D721Med (cell line): ENCODE measurements at regions not wholly inside any gene's neighbourhood (a gene's known extent, or its start where the extent isn't known, plus 50 kb on each side); places are given as distances from the start of the nearest gene placed in this dataset.
"Not testable (repeated sequence)": the region's sequence is repeated elsewhere in the genome, so short reads cannot be mapped to it uniquely, and the experiment has no call there.

Experiments
- DNase-seq: peaks from one replicate; pipeline ENCODE4 v3.0.0; 2011; ENCODE audit warnings: low spot score; ENCODE audit not compliant: insufficient read length
- FAIRE-seq: peaks from 2 replicates; lab custom pipeline; 2011; peaks lifted over from hg19 to GRCh38; lab: Jason Lieb, UNC
- CTCF ChIP-seq: IDR thresholded peaks from 2 replicates; pipeline ENCODE4 v1.5.1; 2012; ENCODE audit warnings: mild to moderate bottlenecking, control low read depth; ENCODE audit not compliant: insufficient read depth; ENCODE audit errors: missing control alignments

DNA sequence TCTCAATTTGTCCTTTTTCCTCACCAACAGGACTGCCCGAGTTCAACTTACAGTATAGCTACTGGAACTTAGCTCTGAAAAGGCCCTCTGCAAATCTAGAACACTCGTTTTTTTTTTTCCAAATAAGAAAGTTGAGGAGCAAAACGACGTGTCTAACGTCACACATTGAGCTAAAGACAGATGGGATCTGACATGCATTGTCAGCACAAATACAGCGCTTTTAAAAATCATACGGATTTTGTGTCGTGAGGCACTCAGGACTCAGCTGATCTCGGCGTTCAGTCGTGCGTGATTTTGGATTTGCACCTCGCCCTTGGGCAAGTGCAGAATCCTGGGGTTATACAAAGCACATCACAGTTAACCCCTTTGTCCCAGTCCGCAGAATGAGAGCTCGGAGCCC is 94.7 kb upstream of the ZNF322 start:
- FAIRE-seq = no peak
- no peak for DNase-seq
- TF ChIP-seq CTCF = no peak

- not testable (repeated sequence) for DNase-seq, FAIRE-seq
Measured at GRCh38 chr6:26754801-26755200, 95.3 kb upstream of the ZNF322 start.

- DNase-seq, FAIRE-seq: not testable (repeated sequence)
Measured at GRCh38 chr6:26756067-26756805, 96.7 kb upstream of the ZNF322 start.

GRCh38 chr6:26766203-26766902 is 106.8 kb upstream of the ZNF322 start:
- not testable (repeated sequence) for FAIRE-seq, DNase-seq

GRCh38 chr6:26770941-26771666 is 111.6 kb upstream of the ZNF322 start:
- DNase-seq, FAIRE-seq: not testable (repeated sequence)

DNA sequence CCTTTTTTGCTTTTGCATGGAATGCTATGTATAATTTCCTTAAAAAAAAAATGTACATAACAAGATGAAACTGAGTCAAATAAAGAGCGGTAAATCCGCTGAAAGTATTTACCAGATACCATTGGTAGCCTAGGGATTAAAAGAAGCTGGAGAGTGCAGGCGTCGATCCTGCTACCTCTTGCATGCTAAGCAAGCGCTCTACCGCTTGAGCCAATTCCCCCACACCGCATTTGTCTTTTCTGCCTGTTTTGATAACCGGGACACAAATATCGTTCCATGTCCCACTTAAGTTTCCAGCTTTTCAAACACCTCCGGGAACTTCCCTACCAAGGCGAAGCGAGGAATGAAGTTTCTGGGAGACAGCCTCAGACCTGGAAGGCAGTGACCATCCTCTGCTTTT is 113.9 kb upstream of the ZNF322 start:
- DNase-seq, FAIRE-seq: not testable (repeated sequence)

DNA sequence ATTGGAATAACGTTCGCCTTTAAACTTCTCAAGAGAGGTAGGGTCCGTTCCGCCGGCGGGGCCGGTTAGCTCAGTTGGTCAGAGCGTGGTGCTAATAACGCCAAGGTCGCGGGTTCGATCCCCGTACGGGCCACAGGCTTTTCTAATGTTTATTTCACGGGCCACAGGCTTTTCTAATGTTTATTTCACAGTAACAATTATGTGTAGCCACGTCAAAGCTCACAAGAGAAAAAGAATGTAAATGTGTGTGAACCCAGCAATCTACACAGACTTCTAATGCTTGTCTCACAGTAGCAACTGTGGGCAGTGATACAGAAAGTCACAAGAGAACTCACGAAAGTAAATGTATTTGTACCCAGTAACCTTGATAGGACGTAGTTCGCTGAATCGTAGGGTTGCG is 121.0 kb upstream of the ZNF322 start:
- not testable (repeated sequence) for FAIRE-seq, DNase-seq

GRCh38 chr6:26795474-26796307 is 136.1 kb upstream of the ZNF322 start:
- FAIRE-seq, DNase-seq: not testable (repeated sequence)

- FAIRE-seq = not testable (repeated sequence)
Measured at GRCh38 chr6:26799903-26800633, 140.5 kb upstream of the ZNF322 start.

GRCh38 chr6:26803762-26804161 is 144.2 kb upstream of the ZNF322 start:
- not testable (repeated sequence) for FAIRE-seq, DNase-seq

More at GRCh38 chr6:26799903-26800633, 140.5 kb upstream of the ZNF322 start:
- not testable (repeated sequence) for DNase-seq

DNA sequence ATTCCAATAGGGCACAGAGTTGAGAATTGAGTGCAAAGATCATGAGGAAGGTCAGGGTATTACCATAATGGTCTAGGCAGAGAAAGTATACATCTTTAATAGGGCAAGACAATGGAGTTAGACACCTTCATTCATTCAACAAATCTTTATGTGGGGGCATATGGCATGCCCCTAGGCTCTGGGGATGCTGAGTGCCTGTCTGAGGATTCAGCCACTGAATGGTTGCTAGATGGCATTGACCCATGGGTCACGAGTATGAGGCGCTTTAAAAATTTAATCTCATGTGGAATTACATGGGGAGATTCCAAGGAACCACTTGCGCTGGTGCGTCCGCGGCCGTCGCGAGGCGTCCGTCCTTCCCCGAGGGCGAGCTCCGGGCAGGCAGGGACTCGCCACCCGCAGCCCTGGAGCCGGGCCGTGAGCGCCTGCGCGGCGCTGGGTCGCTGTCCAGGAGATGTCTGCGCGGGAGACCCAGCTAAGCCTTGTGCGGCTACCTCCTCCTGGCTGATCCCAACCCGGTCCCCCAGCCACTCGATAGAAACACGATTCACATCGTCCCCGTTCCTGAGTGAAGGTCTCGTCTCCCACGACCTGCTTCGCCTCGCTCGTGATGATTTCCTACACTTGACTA is 152.1 kb upstream of the ZNF322 start:
- FAIRE-seq = not testable (repeated sequence)

GRCh38 chr6:26818640-26819225 is 159.2 kb upstream of the ZNF322 start:
- not testable (repeated sequence) for FAIRE-seq, DNase-seq

More for the DNA sequence above, 152.1 kb upstream of the ZNF322 start:
- not testable (repeated sequence) for DNase-seq

DNA sequence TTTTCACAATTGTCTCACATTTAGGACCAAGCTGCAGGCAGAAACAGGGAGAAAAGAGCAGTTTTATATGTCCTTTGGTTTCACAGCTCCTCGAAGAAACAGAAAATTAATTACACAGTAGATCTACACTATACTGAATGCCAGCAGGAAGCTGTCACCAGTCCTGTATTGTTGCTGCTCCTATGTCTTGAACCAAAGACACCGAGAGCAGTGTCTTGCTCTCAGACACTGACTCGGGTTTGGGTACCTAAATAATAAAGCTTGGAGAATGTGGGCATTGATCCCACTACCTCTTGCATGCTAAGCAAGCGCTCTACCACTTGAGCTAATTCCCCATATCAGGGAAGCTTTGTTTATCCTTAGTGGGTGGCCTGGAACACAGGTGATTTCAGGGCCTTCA is 168.4 kb upstream of the ZNF322 start:
- not testable (repeated sequence) for FAIRE-seq

GRCh38 chr6:26829480-26829879 is 169.9 kb upstream of the ZNF322 start:
- DNase-seq, FAIRE-seq: not testable (repeated sequence)

More for the DNA sequence above, 168.4 kb upstream of the ZNF322 start:
- not testable (repeated sequence) for DNase-seq

DNA sequence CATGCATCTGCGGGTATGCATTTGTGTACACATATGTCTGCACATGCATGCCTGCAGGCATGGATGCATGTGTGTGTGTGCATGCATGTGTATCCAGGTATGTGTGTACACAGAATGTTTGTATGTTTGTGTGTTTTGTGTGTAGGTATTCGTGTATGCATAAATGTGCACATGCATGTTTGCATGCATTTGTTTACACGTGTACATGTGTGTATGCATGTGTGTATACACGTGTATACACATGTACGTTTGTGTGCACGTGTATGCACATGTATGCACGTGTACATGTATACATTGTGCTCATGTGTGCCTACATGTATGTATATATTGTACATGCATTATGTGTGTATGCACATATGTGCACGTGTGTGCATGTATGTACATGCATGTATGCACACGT is 171.4 kb upstream of the ZNF322 start:
- not testable (repeated sequence) for DNase-seq, FAIRE-seq

GRCh38 chr6:26835707-26836106 is 176.2 kb upstream of the ZNF322 start:
- FAIRE-seq, DNase-seq: not testable (repeated sequence)
